GM12872 (cell line): ENCODE measurements at regions not wholly inside any gene's neighbourhood (a gene's known extent, or its start where the extent isn't known, plus 50 kb on each side); places are given as distances from the start of the nearest gene placed in this dataset.

Experiments used
- TF ChIP-seq, protein P1 (sequence below): IDR thresholded peaks from 3 replicates; pipeline ENCODE4 v1.5.1; 2011; ENCODE audit warnings: low read depth, mild to moderate bottlenecking, low read length, moderate library complexity; ENCODE audit not compliant: insufficient read depth

GRCh38 chr3:23002836-23003732, 200.0 kb upstream of the UBE2E2 start:
- TF ChIP-seq, protein P1, sequence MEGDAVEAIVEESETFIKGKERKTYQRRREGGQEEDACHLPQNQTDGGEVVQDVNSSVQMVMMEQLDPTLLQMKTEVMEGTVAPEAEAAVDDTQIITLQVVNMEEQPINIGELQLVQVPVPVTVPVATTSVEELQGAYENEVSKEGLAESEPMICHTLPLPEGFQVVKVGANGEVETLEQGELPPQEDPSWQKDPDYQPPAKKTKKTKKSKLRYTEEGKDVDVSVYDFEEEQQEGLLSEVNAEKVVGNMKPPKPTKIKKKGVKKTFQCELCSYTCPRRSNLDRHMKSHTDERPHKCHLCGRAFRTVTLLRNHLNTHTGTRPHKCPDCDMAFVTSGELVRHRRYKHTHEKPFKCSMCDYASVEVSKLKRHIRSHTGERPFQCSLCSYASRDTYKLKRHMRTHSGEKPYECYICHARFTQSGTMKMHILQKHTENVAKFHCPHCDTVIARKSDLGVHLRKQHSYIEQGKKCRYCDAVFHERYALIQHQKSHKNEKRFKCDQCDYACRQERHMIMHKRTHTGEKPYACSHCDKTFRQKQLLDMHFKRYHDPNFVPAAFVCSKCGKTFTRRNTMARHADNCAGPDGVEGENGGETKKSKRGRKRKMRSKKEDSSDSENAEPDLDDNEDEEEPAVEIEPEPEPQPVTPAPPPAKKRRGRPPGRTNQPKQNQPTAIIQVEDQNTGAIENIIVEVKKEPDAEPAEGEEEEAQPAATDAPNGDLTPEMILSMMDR, result no peak

DNA sequence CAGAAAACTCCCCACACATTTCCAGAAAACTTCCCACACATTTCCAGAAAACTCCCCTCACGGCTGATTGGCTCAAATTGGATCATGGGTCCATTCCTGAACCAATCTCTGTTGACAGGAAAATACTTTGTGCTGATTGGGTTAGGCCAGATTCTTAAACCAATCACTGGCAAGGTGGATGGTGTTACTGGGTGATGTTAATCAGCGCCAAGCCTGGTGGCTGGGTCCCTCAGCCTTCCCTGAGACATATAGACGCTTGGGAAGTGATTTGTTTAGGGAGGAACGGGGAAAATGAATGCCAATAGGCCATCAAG, 199.4 kb upstream of the UBE2E2 start:
- TF ChIP-seq, protein P1, result no peak

GRCh38 chr3:23004971-23005370, 198.2 kb upstream of the UBE2E2 start:
- TF ChIP-seq, protein P1, result no peak

DNA sequence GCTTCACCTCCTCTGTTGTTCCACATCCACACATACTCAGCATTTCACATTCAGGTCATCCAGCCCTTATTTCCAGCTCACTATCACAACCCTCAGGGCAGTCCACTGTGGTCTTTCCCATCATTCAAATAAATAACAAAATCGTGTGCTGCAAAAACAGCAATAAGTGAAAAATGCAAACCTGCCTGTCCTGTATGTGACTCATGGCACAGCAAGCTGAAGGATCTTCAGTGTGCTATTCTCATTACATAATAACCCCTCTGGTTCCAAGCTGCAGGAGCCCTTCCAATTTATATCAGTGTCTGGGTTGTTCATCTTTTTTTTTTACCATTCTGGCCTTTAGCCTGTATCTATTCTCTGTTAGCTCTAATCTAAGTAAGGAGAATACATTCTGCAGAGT, 185.3 kb upstream of the UBE2E2 start:
- TF ChIP-seq, protein P1, result no peak

- TF ChIP-seq, protein P1, result no peak
These were observed 183.4 kb upstream of the UBE2E2 start for GRCh38 chr3:23019596-23020300.

- TF ChIP-seq, protein P1, result no peak
These were observed 174.8 kb upstream of the UBE2E2 start for GRCh38 chr3:23028294-23028693.

DNA sequence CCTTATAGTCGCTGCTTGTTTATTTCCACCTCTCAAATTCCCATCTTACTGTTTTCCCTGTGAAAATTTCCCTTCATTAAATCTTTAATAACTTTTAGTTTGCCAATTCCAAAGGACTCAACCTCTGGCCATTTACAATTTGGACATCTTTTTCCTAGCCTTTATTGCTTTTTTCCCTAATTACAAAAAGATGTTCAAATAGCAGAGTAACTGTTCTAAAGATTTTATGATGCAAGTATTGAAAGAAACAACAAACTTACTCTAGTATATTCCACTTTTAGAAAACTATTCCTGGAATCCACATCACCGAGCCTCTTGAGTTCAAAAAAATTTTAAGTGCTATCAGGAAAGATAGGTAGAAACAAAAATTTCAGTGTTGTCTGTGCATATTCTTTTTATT, 174.1 kb upstream of the UBE2E2 start:
- TF ChIP-seq, protein P1, result no peak
